HEK293T (cell line): ENCODE measurements at regions not wholly inside any gene's neighbourhood (a gene's known extent, or its start where the extent isn't known, plus 50 kb on each side); places are given as distances from the start of the nearest gene placed in this dataset.
A peak's percentile ranks its signal among the peaks of the same experiment; 100 is the strongest.
"Not testable (repeated sequence)": the region's sequence is repeated elsewhere in the genome, so short reads cannot be mapped to it uniquely, and the experiment has no call there.

Experiments
- CTCF ChIA-PET: fragments of 350-600 bp; formaldehyde crosslinking; extraction: SDS; loops from one replicate; lab custom pipeline; 2021; ENCODE audit warnings: antibody characterized with exemption, inconsistent platforms; lab: Yijun Ruan, JAX
- POLR2A ChIA-PET: fragments of 350-600 bp; formaldehyde crosslinking; extraction: SDS; loops from one replicate; lab custom pipeline; 2020; ENCODE audit warnings: antibody characterized with exemption, inconsistent platforms; lab: Yijun Ruan, JAX
- DNase-seq: peaks from one replicate; pipeline ENCODE4 v3.0.0; 2012; ENCODE audit warnings: mixed read lengths; ENCODE audit errors: extremely low spot score
- ARNT ChIP-seq: fragments of 450-650 bp; IDR thresholded peaks from 2 replicates; pipeline ENCODE4 v1.6.1; 2017; ENCODE audit warnings: mild to moderate bottlenecking
- BHLHE40 ChIP-seq: fragments of 450-650 bp; IDR thresholded peaks from 2 replicates; pipeline ENCODE4 v1.6.1; 2016; ENCODE audit warnings: mild to moderate bottlenecking, moderate library complexity, borderline replicate concordance
- CTBP1 ChIP-seq: fragments of 450-650 bp; IDR thresholded peaks from 2 replicates; pipeline ENCODE4 v1.6.1; 2016; ENCODE audit warnings: borderline replicate concordance
- ELF4 ChIP-seq: fragments of 450-650 bp; IDR thresholded peaks from 2 replicates; pipeline ENCODE4 v1.6.1; 2017; ENCODE audit warnings: antibody characterized with exemption
- FOXA1 ChIP-seq: fragments of 450-650 bp; IDR thresholded peaks from 2 replicates; pipeline ENCODE4 v1.6.1; 2016; ENCODE audit warnings: mild to moderate bottlenecking
- FOXK2 ChIP-seq: fragments of 450-650 bp; IDR thresholded peaks from 2 replicates; pipeline ENCODE4 v1.6.1; 2016; ENCODE audit warnings: mild to moderate bottlenecking
- FOXM1 ChIP-seq: fragments of 450-650 bp; IDR thresholded peaks from 2 replicates; pipeline ENCODE4 v1.6.1; 2017; ENCODE audit warnings: mild to moderate bottlenecking, borderline replicate concordance
- HDGF ChIP-seq: fragments of 450-650 bp; IDR thresholded peaks from 2 replicates; pipeline ENCODE4 v1.6.1; 2017; ENCODE audit warnings: antibody characterized with exemption, borderline replicate concordance
- L3MBTL2 ChIP-seq: fragments of 450-650 bp; conservative IDR thresholded peaks from 2 replicates; pipeline ENCODE4 v1.6.1; 2016; ENCODE audit warnings: mild to moderate bottlenecking
- LEF1 ChIP-seq: fragments of 450-650 bp; IDR thresholded peaks from 2 replicates; pipeline ENCODE4 v1.6.1; 2017; ENCODE audit warnings: mild to moderate bottlenecking, borderline replicate concordance
- NFRKB ChIP-seq: fragments of 450-650 bp; IDR thresholded peaks from 2 replicates; pipeline ENCODE4 v1.6.1; 2016; ENCODE audit warnings: mild to moderate bottlenecking, moderate library complexity
- SP1 ChIP-seq: fragments of 450-650 bp; IDR thresholded peaks from 2 replicates; pipeline ENCODE4 v1.6.1; 2017
- SUZ12 ChIP-seq: fragments of 450-650 bp; IDR thresholded peaks from 2 replicates; pipeline ENCODE4 v1.6.1; 2016; ENCODE audit warnings: mild to moderate bottlenecking
- TARDBP ChIP-seq: fragments of 450-650 bp; IDR thresholded peaks from 2 replicates; pipeline ENCODE4 v1.6.1; 2016
- ZNF384 ChIP-seq: fragments of 450-650 bp; IDR thresholded peaks from 2 replicates; pipeline ENCODE4 v1.6.1; 2016
- TF ChIP-seq, protein P1 (sequence below): fragments of 450-650 bp; IDR thresholded peaks from 2 replicates; pipeline ENCODE4 v1.6.1; 2016

DNA sequence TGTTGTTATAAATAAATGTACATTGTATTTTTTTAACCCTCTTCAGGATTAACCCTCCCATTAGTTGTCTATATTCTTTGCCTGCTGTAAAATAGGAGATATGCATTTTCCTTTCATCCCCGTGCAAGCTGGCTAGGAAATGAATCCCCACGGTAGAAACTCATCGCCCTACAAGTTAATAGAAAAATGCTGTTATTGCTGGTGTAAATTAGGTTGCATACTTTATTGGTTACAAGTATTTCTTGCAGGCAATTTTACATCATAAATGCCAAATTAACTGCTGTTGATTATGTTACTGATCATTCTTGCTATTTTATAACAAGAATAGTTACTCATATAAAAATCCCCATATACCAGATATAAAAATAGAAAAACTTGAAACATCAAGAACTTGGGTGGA lies 454.2 kb upstream of the KLF6 start:
- CTCF ChIA-PET: no interaction called here
- no peak for DNase-seq
- POLR2A ChIA-PET: no interaction called here
- no peak for TF ChIP-seq LEF1
- TF ChIP-seq SUZ12: no peak

DNA sequence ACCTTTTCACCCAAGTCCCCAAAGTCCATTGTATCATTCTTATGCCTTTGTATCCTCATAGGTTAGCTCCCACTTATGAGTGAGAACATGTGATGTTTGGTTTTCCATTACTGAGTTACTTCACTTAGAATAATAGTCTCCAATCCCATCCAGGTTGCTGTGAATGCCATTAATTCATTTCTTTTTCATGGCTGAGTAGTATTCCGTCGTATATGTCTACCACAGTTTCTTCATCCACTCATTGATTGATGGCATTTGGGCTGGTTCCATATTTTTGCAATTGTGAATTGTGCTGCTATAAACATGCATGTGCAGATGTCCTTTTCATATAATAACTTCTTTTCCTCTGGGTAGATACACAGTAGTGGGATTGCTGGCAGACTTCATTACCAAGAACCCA lies 451.9 kb upstream of the KLF6 start:
- POLR2A ChIA-PET, CTCF ChIA-PET, DNase-seq: not testable (repeated sequence)

DNA sequence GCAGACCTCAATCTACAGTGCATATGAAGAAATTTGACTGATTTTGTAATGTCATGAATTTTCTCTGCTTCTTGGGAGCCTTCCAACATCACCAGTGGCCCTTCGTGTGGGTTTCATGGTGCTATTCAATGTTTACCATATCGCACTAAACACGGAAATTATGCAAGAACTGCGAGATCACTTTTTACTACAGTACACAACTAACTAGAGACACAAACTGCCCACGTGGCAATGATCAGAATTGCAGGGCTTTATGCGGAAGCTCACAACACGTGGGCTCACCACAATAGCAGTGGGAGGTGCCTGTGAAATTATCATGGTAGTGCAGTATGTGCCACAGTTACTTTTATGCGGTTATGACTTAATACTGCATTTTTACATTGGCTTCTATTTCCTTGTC lies 449.7 kb upstream of the KLF6 start:
- ChIA-PET POLR2A (no interaction called here), CTCF (no interaction called here)
- DNase-seq: peak; percentile 25
- TF ChIP-seq CTBP1: no peak
- TF ChIP-seq FOXA1: no peak
- TF ChIP-seq SP1: no peak
- TF ChIP-seq ELF4: no peak
- TF ChIP-seq, protein P1, sequence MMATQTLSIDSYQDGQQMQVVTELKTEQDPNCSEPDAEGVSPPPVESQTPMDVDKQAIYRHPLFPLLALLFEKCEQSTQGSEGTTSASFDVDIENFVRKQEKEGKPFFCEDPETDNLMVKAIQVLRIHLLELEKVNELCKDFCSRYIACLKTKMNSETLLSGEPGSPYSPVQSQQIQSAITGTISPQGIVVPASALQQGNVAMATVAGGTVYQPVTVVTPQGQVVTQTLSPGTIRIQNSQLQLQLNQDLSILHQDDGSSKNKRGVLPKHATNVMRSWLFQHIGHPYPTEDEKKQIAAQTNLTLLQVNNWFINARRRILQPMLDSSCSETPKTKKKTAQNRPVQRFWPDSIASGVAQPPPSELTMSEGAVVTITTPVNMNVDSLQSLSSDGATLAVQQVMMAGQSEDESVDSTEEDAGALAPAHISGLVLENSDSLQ: no peak
- no peak for TF ChIP-seq LEF1
- TF ChIP-seq BHLHE40: no peak
- no peak for TF ChIP-seq ZNF384
- TF ChIP-seq TARDBP: no peak
- no peak for TF ChIP-seq FOXK2
- no peak for TF ChIP-seq L3MBTL2
- TF ChIP-seq FOXM1: no peak
- TF ChIP-seq ARNT: no peak
- TF ChIP-seq NFRKB: no peak

DNA sequence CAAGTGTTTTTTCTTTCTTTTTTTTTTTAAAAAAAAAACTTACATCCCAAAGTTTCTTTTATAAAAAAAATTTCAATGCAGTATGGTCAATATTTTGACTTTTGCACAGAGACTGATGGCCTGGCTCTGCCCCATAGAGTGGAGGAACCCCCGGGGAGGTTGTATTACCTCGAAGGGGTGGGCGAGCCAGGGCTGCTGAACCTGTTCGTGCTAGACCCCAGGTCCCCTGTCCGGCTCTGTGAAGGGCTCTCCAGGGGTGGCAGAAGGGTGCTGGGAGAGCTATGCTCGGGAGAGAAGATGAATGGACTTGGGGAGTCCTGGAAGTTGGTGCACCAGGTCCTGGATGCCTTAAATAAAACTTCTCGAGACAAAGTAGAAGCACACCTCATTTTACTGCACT lies 446.4 kb upstream of the KLF6 start:
- no peak for TF ChIP-seq TARDBP
- POLR2A ChIA-PET: no interaction called here
- no peak for DNase-seq
- CTCF ChIA-PET: interaction anchor here (0.6 kb wide), 1 partner anchor 72 kb away, joined by 3 read pairs; no protein-coding TSS in a partner anchor

DNA sequence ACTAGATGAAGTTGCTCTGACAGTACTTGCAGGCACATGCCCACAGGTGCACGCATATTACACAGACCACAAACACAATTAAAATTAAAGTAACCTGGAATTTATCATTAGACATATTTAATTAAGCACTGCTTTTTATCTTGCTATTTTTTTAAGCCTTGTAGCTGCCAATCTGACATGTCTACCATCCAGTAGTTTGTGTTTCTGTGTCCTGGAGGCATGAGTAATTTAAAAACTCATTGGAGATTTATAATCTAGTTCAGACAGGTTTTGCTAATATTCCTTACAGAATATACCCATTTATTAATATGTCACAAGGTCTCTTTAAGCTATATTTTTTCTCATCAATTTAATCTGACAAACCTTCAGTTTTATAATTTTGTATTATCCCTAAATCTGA lies 445.0 kb upstream of the KLF6 start:
- no peak for DNase-seq
- CTCF ChIA-PET: no interaction called here
- POLR2A ChIA-PET: no interaction called here
- TF ChIP-seq ELF4: no peak
- TF ChIP-seq, protein P1: no peak

DNA sequence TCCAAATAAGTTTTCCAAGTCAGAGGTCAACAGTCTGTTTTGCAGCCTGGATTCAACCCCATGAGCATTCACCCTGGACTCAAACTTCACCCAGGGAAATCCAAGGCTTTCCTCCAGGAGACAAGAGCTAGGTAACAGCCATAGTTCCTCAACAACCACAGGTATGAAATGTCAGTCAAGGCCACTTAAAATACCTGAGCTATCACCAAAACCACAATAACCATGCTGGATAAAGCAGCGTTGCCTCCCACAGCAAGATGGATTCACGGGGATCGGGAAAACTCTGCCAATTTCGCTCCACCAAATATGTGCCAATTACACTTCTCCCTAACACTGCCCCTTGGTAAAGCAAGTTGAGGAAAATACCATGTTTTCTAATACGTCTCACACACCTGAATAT lies 444.1 kb upstream of the KLF6 start:
- CTCF ChIA-PET: no interaction called here
- DNase-seq: no peak
- no peak for TF ChIP-seq LEF1
- no peak for TF ChIP-seq FOXM1
- TF ChIP-seq L3MBTL2: no peak
- no peak for TF ChIP-seq CTBP1
- no peak for TF ChIP-seq BHLHE40
- POLR2A ChIA-PET: no interaction called here

DNA sequence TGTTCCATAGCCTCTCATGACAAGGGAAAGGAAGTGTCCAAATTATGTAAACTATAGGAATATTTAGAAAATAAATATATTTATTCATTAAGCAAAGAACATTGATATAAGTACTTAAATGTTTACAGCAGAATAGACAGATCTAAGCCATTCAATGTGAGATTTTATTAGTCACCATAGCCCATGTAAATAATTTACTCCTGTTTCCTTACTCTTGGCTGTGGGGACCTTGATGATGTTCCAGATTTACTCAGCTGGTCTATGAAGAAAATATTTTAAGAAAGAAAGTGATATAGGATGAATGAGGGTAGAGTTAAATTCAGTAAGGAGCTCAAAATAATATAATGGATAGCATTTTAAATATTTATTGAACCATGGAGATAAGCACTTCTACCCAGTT lies 442.6 kb upstream of the KLF6 start:
- no peak for DNase-seq
- TF ChIP-seq FOXK2 (no peak), LEF1 (no peak), SP1 (no peak), FOXM1 (no peak), TARDBP (no peak), CTBP1 (no peak), ELF4 (no peak), SUZ12 (no peak), L3MBTL2 (no peak), HDGF (no peak)
- ChIA-PET CTCF (no interaction called here), POLR2A (no interaction called here)

DNA sequence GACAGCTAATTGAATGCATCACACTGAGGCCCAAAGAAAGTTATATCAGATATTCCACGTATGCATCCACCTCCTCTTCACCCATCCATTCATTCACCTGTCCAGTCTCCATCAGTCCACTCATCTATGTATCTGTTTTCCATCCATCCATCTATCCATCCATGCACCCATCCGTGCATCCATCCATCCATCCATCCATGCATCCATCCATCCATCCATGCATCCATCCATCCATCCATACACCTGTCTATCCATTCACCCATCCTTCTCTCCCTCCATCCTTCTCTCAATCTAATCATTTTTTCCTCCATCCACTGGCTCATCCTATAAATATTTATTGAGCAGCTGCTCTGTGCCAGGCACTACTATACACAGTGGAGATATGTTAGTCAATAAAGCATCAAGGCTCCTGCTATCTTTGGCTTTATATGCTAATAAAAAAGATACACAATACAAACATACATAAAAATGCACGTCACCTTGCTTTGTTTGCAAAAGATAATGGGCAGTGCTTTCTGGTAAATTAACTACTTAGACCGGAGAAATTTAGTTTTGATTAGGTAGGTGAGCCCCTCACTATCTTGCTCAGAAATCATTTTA lies 442.0 kb upstream of the KLF6 start:
- ChIA-PET CTCF (no interaction called here), POLR2A (no interaction called here)
- TF ChIP-seq, protein P1: no peak
- no peak for TF ChIP-seq HDGF
- TF ChIP-seq TARDBP: no peak
- no peak for TF ChIP-seq SP1
- TF ChIP-seq FOXM1: no peak
- TF ChIP-seq FOXA1: no peak
- TF ChIP-seq FOXK2: no peak
- TF ChIP-seq BHLHE40: no peak
- no peak for TF ChIP-seq SUZ12
- TF ChIP-seq NFRKB: no peak
- no peak for TF ChIP-seq ZNF384
- no peak for TF ChIP-seq LEF1
- TF ChIP-seq L3MBTL2: no peak
- TF ChIP-seq CTBP1: no peak
- no peak for TF ChIP-seq ELF4
- no peak for TF ChIP-seq ARNT
- DNase-seq: no peak
